ENCODE measurements at regions not wholly inside any gene's neighbourhood (a gene's known extent, or its start where the extent isn't known, plus 50 kb on each side); places are given as distances from the start of the nearest gene placed in this dataset.

DNA sequence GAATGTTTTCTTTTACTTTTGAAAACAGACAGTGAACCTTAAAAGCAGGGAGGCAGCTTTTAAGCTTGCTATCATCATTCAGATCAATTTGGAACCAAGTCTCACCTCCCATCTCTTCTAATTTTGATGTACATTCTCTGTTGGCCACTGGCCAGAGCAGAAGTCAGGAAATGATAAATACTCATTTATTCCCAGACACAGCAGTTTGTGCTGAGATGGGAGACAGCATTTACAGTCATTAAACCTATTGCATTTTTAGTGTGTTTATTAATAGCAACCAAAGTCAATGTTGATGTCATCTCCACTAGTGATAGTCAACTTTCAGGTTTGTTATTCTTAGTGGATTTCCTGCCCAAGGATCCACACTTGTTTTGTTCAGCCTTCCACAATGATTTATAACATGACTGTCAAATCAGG, 320.0 kb upstream of the ATP2B1 start:
- H3K9me3 Mint-ChIP-seq, result no peaks in the 10 kb centered on the region
- no peaks in the 10 kb centered on the region for H3K36me3 Mint-ChIP-seq (ENCODE audit: insufficient read depth)
- no peak for DNase-seq
- peaks cover 11% of the 10 kb centered on the region for H3K4me1 Mint-ChIP-seq (ENCODE audit: low read depth)
- H3K4me3 Mint-ChIP-seq, result no peak overlapping the region
- no peaks in the 10 kb centered on the region for H3K27me3 Mint-ChIP-seq (ENCODE audit: low read depth)
- ATAC-seq, result no peak

DNA sequence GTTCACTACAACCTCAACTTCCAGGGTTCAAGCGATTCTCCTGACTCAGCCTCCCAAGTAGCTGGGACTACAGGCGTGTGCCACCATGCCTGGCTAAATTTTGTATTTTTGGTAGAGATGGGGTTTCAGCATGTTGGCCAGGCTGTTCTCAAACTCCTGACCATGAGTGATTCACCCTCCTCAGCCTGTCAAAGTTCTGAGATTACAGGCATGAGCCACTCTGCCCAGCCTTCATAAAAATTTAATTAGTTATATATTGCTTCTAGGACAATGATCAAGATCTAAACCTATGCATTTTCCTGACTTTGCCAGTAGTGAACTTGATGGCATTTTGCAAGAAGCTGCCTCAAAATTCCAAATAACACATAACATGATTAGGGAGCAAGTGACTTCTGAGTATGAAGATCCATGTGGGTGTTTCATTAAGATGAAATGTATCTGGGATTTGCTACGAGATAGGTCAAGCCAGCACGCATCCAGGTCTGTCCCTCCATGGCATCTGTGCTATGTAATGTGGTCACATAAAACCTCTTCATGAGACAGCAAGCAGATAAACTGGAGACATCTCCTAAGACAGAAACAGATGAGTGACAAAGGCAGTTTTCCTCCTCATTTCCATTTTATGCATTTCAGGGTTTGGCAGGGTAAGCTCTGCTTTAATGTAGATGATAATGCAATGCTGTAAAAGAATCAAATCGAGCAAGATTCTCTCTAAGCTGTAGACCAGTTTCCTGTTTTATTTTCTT, 319.4 kb upstream of the ATP2B1 start:
- H3K27me3 Mint-ChIP-seq (ENCODE audit: low read depth), result no peaks in the 10 kb centered on the region
- no peak overlapping the region for H3K4me3 Mint-ChIP-seq
- H3K4me1 Mint-ChIP-seq (ENCODE audit: low read depth), result peaks cover 11% of the 10 kb centered on the region
- ATAC-seq (no peak), DNase-seq (no peak)
- no peaks in the 10 kb centered on the region for H3K36me3 Mint-ChIP-seq (ENCODE audit: insufficient read depth)
- H3K9me3 Mint-ChIP-seq, result no peaks in the 10 kb centered on the region

DNA sequence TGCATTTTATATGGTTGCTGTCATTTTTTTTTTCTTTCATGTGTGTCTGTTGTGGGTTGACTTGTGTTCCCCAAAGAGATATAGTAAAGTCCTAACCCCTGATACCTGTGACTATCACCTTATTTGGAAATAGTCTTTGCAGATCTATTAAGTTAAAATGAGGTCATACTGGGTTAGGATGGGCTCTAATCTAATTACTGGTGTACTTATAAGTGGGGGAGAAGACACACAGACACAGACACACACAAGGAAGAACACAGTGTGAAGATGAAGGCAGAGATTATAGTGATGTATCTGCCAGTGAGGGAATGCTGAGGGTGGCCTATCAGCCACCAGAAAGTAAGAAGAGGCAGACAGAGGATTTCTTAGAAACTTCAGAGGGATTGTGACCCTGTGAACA, 318.4 kb upstream of the ATP2B1 start:
- Mint-ChIP-seq H3K4me3 (no peak overlapping the region), H3K9me3 (no peaks in the 10 kb centered on the region), H3K4me1 (ENCODE audit: low read depth) (peaks cover 11% of the 10 kb centered on the region), H3K36me3 (ENCODE audit: insufficient read depth) (no peaks in the 10 kb centered on the region), H3K27me3 (ENCODE audit: low read depth) (no peaks in the 10 kb centered on the region)
- no peak for ATAC-seq
- DNase-seq, result no peak

DNA sequence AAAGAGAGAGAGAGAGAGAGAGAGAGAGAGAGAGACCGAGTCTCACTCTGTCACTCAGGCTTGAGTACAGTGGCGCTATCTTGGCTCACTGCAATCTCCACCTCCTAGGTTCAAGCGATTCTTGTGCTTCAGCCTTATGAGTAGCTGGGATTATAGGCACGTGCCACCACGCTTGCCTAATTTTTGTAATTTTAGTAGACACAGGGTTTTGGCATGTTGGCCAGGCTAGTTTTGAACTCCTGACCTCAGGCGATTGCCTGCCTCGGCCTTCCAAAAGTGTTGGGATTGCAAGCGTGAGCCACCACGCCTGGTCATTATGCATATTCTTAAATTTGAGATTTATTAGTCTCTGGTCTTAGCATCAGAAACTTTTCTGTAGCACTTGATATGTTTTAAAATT, 317.9 kb upstream of the ATP2B1 start:
- Mint-ChIP-seq H3K9me3 (no peaks in the 10 kb centered on the region), H3K4me3 (no peak overlapping the region), H3K4me1 (ENCODE audit: low read depth) (peaks cover 11% of the 10 kb centered on the region), H3K36me3 (ENCODE audit: insufficient read depth) (no peaks in the 10 kb centered on the region), H3K27me3 (ENCODE audit: low read depth) (no peaks in the 10 kb centered on the region)
- ATAC-seq (no peak), DNase-seq (no peak)

DNA sequence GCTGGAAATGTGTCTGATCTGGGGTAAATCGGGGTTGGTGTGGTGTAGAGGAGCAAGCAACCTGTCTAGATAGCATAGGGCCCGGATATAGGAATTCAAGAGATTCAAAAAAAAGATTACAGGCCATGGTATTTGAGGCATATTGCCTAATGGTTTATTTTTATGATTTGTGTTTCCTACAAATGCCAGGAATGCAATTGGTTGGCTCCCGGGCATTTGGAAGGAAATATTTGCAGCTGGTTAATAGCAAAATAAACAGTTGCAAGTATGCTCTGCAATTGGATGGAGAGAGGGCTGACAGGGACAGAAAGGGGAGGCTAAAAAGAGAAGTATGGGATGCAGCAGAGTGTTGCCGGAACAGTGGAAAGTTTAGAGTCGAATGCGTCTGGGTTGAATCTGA, 315.6 kb upstream of the ATP2B1 start:
- H3K4me1 Mint-ChIP-seq (ENCODE audit: low read depth), result peaks cover 11% of the 10 kb centered on the region
- DNase-seq (no peak), ATAC-seq (no peak)
- H3K27me3 Mint-ChIP-seq (ENCODE audit: low read depth), result no peaks in the 10 kb centered on the region
- no peak overlapping the region for H3K4me3 Mint-ChIP-seq
- H3K36me3 Mint-ChIP-seq (ENCODE audit: insufficient read depth), result no peaks in the 10 kb centered on the region
- H3K9me3 Mint-ChIP-seq, result no peaks in the 10 kb centered on the region

DNA sequence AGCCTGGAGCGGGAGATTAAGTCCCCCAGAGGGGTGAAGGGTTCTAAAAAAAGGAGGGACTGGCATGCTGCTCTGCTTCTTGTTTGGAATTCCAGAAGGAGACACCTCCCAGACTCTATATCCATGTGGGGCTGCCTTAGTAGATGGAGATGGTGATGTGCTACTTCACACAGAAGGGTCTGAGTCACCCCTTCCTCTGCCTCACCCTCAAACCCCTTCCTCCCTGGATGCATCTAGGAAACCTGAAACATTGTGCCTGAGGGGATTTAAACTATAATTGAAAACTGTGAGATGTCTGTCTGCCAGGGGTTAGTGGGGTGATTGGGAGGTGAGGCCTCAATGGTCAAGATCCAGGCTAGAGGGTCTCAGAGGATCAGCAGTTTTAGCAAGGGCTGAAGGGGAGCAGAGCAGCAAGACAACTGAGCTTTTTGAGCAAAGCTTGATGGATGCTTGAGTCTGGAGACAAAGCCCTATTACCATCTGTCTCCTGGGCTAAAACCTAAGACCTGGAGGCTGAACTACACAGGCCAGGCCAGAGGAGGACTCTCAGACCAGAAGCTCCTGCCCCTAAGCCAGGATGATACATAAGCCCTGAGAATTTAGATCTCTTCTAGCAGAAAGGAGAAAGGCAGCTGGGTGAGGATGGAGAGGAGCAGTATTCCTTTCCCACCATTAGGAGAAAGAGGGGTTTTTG, 314.7 kb upstream of the ATP2B1 start:
- H3K27me3 Mint-ChIP-seq (ENCODE audit: low read depth), result no peaks in the 10 kb centered on the region
- ATAC-seq, result no peak
- H3K4me3 Mint-ChIP-seq, result no peak overlapping the region
- H3K9me3 Mint-ChIP-seq, result no peaks in the 10 kb centered on the region
- peaks cover 4% of the 10 kb centered on the region for H3K4me1 Mint-ChIP-seq (ENCODE audit: low read depth)
- no peaks in the 10 kb centered on the region for H3K36me3 Mint-ChIP-seq (ENCODE audit: insufficient read depth)
- no peak for DNase-seq

DNA sequence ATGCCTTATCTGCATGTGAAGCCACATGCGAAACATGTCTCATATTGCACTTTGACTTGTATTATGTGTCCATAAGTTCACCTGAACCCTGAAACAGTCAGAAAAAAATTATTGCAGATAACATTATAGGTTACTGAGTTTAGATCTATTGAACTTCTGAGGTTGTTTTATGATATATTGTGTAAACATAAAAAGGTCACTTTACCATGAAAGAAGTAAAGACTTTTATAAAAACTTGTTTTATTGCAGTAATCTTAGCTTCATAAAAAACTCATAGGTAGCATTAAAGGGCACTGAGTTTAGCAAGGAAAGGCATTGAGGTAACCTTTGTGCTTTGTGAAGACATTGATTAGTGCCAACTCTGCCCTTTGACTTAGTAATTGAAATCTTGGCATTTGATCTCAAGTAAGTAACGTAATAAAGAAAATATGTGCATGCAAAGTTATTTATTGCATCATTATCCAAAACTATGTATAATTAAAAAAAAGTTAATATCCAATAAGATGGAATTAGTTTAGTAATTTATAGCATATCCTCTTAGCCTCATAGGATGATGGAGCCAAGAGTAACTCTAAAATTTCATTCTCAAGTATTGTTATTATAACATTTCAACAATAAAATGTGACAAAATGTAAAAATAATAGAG, 313.3 kb upstream of the ATP2B1 start:
- ATAC-seq, result no peak
- no peaks in the 10 kb centered on the region for H3K9me3 Mint-ChIP-seq
- no peaks in the 10 kb centered on the region for H3K27me3 Mint-ChIP-seq (ENCODE audit: low read depth)
- H3K36me3 Mint-ChIP-seq (ENCODE audit: insufficient read depth), result no peaks in the 10 kb centered on the region
- no peaks in the 10 kb centered on the region for H3K4me1 Mint-ChIP-seq (ENCODE audit: low read depth)
- DNase-seq, result no peak
- no peak overlapping the region for H3K4me3 Mint-ChIP-seq

DNA sequence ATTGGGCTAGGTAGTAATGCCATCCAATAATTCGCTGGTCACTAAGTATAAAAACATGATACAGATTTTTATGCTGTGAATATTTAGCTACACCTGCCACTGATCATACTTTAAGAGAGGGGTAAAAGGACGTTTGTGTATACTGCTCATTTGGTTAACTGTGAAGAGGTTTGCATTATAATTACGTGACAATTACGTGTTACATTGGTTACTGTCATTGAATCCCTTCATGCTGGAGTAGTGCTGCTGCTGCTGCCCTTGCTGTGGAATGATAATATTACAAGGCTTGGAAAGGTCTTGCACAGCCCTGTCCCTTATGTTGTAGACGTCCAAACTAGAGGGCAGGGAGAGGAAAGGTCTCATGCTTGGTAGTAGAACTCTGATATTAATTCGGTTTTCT, 312.2 kb upstream of the ATP2B1 start:
- Mint-ChIP-seq H3K4me3 (no peak overlapping the region), H3K36me3 (ENCODE audit: insufficient read depth) (no peaks in the 10 kb centered on the region), H3K27me3 (ENCODE audit: low read depth) (no peaks in the 10 kb centered on the region), H3K9me3 (no peaks in the 10 kb centered on the region), H3K4me1 (ENCODE audit: low read depth) (no peaks in the 10 kb centered on the region)
- DNase-seq, result no peak
- no peak for ATAC-seq

DNA sequence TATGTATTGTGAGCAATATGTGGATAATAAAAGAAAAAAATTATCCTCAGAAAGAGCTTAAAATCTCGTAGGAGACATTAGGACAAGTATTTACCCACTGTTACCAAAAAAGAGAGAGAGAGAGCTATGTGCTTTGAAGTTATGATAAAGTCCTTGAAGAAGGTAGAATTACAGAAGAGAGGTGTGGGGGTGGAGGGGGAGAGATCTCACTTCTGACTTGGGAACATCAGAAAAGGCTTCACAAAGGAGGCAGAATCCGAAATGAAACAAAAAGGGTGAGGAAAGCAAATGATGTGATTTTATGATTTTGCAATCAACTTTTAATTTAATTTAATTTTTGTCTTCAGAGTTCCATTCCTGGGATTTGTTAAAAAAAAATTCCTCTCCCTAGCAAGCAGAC, 311.8 kb upstream of the ATP2B1 start:
- H3K9me3 Mint-ChIP-seq, result no peaks in the 10 kb centered on the region
- no peak overlapping the region for H3K4me3 Mint-ChIP-seq
- no peaks in the 10 kb centered on the region for H3K36me3 Mint-ChIP-seq (ENCODE audit: insufficient read depth)
- no peaks in the 10 kb centered on the region for H3K4me1 Mint-ChIP-seq (ENCODE audit: low read depth)
- H3K27me3 Mint-ChIP-seq (ENCODE audit: low read depth), result no peaks in the 10 kb centered on the region
- ATAC-seq (no peak), DNase-seq (no peak)

DNA sequence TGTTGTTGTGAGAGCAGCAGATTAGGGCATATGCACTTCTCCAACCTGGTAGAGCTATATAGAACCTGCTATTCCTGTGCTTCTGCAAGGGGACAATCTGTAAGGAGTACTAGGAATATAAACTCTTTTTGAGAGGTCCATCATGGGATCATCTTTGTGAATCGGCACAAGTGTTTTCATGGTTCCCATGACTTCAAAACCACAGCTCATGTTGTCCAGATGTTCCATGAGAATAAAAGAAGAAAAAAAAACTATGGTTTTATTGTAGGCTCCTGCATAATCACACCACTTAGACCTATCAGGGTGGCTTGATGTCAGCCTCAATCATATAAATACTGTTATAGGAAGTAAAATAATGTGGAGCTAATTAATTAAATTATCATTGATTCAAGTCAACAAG, 311.4 kb upstream of the ATP2B1 start:
- H3K4me1 Mint-ChIP-seq (ENCODE audit: low read depth), result no peaks in the 10 kb centered on the region
- no peaks in the 10 kb centered on the region for H3K36me3 Mint-ChIP-seq (ENCODE audit: insufficient read depth)
- no peaks in the 10 kb centered on the region for H3K27me3 Mint-ChIP-seq (ENCODE audit: low read depth)
- no peak for ATAC-seq
- DNase-seq, result no peak
- H3K4me3 Mint-ChIP-seq, result no peak overlapping the region
- H3K9me3 Mint-ChIP-seq, result no peaks in the 10 kb centered on the region

DNA sequence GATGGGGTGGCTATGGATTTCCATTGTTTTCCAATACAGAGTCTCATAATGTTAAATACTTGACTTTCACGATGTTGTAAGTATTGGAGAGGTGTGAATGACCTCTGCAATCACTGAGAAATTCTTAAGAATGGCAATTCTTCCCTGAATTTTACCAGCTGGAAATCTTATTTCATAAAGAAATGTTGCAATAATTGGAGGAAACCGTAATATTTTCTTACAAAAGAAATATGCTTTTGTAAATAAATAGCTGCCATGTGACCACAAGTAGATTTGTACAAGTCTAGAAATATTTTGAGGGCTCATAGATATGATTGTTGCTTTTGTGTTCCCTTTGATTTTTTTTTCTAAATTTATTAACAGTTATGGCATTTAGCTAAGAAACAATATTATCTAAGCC, 308.7 kb upstream of the ATP2B1 start:
- Mint-ChIP-seq H3K27me3 (ENCODE audit: low read depth) (no peaks in the 10 kb centered on the region), H3K36me3 (ENCODE audit: insufficient read depth) (no peaks in the 10 kb centered on the region), H3K4me1 (ENCODE audit: low read depth) (peaks cover 5% of the 10 kb centered on the region), H3K9me3 (no peaks in the 10 kb centered on the region), H3K4me3 (no peak overlapping the region)
- DNase-seq, result no peak
- ATAC-seq, result no peak

DNA sequence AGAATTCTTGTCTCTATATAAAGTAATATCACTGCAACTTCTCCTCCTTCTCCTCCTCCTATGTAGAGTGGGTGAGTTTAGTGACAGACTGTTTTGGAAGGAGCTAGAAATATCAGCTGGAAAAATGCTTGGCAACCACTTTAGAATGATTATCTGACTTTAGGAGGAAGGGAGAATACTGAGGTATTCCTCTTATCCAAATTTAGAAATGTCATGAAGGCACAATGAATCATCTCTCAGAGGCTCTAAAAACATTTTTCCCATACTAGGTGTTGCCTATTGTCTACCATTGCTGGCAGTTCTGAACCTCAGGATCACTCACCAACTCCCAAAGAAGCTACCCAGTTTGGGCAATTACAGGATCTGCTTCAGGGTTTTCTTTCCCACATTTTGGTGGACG, 306.6 kb upstream of the ATP2B1 start:
- ATAC-seq, result no peak
- Mint-ChIP-seq H3K4me3 (no peak overlapping the region), H3K36me3 (ENCODE audit: insufficient read depth) (no peaks in the 10 kb centered on the region), H3K9me3 (no peaks in the 10 kb centered on the region), H3K27me3 (ENCODE audit: low read depth) (no peaks in the 10 kb centered on the region), H3K4me1 (ENCODE audit: low read depth) (peaks cover 5% of the 10 kb centered on the region)
- no peak for DNase-seq

DNA sequence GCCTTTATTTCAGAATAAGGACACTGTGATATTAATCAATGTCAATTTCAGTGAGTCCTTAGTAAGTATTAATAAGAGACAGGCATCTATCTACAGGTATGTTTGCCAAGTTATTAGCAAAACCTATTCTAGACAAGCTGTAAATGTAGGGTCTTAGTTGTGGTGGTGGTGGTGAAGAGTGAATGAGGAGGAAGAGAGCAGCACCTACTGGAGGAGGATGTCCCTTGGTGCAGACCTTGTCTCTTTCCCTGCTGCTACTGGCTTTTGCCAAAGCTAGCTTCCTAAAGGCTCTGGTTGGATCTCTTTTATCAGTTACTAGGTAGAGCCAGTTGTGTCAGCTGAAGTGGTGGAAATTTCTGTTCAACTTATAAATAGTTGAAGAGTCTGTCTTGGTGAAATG, 304.8 kb upstream of the ATP2B1 start:
- no peaks in the 10 kb centered on the region for H3K36me3 Mint-ChIP-seq (ENCODE audit: insufficient read depth)
- DNase-seq (no peak), ATAC-seq (no peak)
- H3K4me1 Mint-ChIP-seq (ENCODE audit: low read depth), result peaks cover 5% of the 10 kb centered on the region
- no peak overlapping the region for H3K4me3 Mint-ChIP-seq
- H3K9me3 Mint-ChIP-seq, result no peaks in the 10 kb centered on the region
- no peaks in the 10 kb centered on the region for H3K27me3 Mint-ChIP-seq (ENCODE audit: low read depth)

DNA sequence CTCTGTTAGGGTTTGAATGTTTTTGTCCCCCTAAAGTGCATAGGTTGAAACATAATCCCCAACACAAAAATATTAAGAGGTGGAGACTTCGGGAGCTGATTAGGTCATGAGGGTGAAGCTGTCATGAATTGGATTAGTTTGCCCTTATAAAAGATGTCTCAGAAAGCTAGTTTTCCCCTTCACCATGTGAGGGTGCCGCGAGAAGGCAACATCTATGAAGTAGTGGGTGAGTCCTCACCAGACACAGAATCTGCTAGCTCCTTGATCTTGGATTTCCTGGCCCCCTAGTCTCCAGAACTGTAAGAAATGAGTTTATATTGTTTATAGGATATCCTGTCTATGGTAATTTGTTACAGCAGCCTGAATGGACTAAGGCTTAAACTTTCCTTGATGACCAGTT, 301.5 kb upstream of the ATP2B1 start:
- H3K4me3 Mint-ChIP-seq, result no peak overlapping the region
- no peaks in the 10 kb centered on the region for H3K9me3 Mint-ChIP-seq
- H3K36me3 Mint-ChIP-seq (ENCODE audit: insufficient read depth), result no peaks in the 10 kb centered on the region
- DNase-seq, result no peak
- no peaks in the 10 kb centered on the region for H3K27me3 Mint-ChIP-seq (ENCODE audit: low read depth)
- ATAC-seq, result no peak
- peaks cover 5% of the 10 kb centered on the region for H3K4me1 Mint-ChIP-seq (ENCODE audit: low read depth)

DNA sequence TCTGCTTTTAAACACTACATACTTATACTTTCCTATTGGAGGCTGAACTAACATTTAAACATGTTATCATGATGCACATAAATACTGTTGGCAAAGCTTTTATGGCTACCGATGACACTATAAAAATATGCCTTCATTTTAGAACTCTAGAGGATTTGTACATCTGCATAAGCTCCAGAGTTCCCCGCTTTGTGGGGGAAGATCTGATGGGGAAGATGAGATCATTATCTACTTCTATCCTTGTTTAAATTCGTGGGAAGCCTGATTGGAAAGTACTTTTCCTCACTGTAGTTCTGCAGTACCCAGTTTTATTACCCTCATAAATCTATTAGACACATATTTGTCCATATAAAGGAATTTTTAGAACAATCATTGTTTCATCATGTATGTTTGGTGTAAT, 299.6 kb upstream of the ATP2B1 start:
- Mint-ChIP-seq H3K27me3 (ENCODE audit: low read depth) (no peaks in the 10 kb centered on the region), H3K9me3 (no peaks in the 10 kb centered on the region), H3K4me3 (no peak overlapping the region), H3K4me1 (ENCODE audit: low read depth) (peaks cover 4% of the 10 kb centered on the region), H3K36me3 (ENCODE audit: insufficient read depth) (no peaks in the 10 kb centered on the region)
- ATAC-seq (no peak), DNase-seq (no peak)
